Panc1 (cell line): ENCODE measurements at regions not wholly inside any gene's neighbourhood (a gene's known extent, or its start where the extent isn't known, plus 50 kb on each side); places are given as distances from the start of the nearest gene placed in this dataset.

ENCODE experiments used
- CTCF ChIP-seq: fragments of 450-650 bp; IDR thresholded peaks from 2 replicates; pipeline ENCODE4 v1.5.1; 2017; ENCODE audit warnings: mild to moderate bottlenecking
- POLR2AphosphoS5 ChIP-seq: IDR thresholded peaks from 2 replicates; pipeline ENCODE4 v1.6.1; 2012; ENCODE audit warnings: mild to moderate bottlenecking, low read depth, low read length, moderate library complexity
- REST ChIP-seq, 2 experiments: IDR thresholded peaks; 2 replicates each; pipeline ENCODE4 v1.6.1; 2011 to 2012; ENCODE audit warnings: low read depth in 2 of 2, control low read depth in 1 of 2, low read length in 1 of 2, mild to moderate bottlenecking in 1 of 2, moderate library complexity in 1 of 2; ENCODE audit not compliant: insufficient read depth in 1 of 2
- SIN3A ChIP-seq: IDR thresholded peaks from 2 replicates; pipeline ENCODE4 v1.6.1; 2012; ENCODE audit warnings: low read depth, mild to moderate bottlenecking, low read length, moderate library complexity, borderline replicate concordance; ENCODE audit not compliant: insufficient read depth
- TCF7L2 ChIP-seq: IDR thresholded peaks from 2 replicates; pipeline ENCODE4 v1.6.1; 2011; ENCODE audit warnings: mild to moderate bottlenecking, low read depth, low read length, inconsistent platforms

- TF ChIP-seq CTCF (no peak), SIN3A (no peak), TCF7L2 (no peak), REST (IDR thresholded peaks at IDR 0.05; ENCODE audit: insufficient read depth in 1 of 2, low read depth in 2 of 2, low read length in 1 of 2) (no peak), POLR2AphosphoS5 (no peak)
These were observed 226.0 kb downstream of the GAS1 start for GRCh38 chr9:86721226-86721781.
